ENCODE measurements at regions not wholly inside any gene's neighbourhood (a gene's known extent, or its start where the extent isn't known, plus 50 kb on each side); places are given as distances from the start of the nearest gene placed in this dataset.

GRCh38 chr11:32003335-32003734, 87.5 kb upstream of the RCN1 start:
- DNase-seq (ENCODE audit: low read depth in 4 of 4, low spot score in 3 of 4): no peak

- DNase-seq (ENCODE audit: low read depth in 4 of 4, low spot score in 3 of 4): no peak
Observed at GRCh38 chr11:32002311-32002710, 88.6 kb upstream of the RCN1 start.

- DNase-seq (ENCODE audit: low read depth in 4 of 4, low spot score in 3 of 4): no peak
Observed at GRCh38 chr11:31997955-31998354, 92.9 kb upstream of the RCN1 start.

GRCh38 chr11:31996159-31996881, 94.6 kb upstream of the RCN1 start:
- no peak for DNase-seq (ENCODE audit: low read depth in 4 of 4, low spot score in 3 of 4)

GRCh38 chr11:31995525-31996094, 95.3 kb upstream of the RCN1 start:
- no peak for DNase-seq (ENCODE audit: low read depth in 4 of 4, low spot score in 3 of 4)

- DNase-seq (ENCODE audit: low read depth in 4 of 4, low spot score in 3 of 4): no peak
Observed at GRCh38 chr11:31995032-31995431, 95.8 kb upstream of the RCN1 start.

- DNase-seq (ENCODE audit: low read depth in 4 of 4, low spot score in 3 of 4): no peak
Observed at GRCh38 chr11:31987118-31988005, 103.5 kb upstream of the RCN1 start.

GRCh38 chr11:31986201-31986889, 104.5 kb upstream of the RCN1 start:
- DNase-seq (ENCODE audit: low read depth in 4 of 4, low spot score in 3 of 4): no peak

GRCh38 chr11:31981457-31981856, 109.4 kb upstream of the RCN1 start:
- no peak for DNase-seq (ENCODE audit: low read depth in 4 of 4, low spot score in 3 of 4)

GRCh38 chr11:31977343-31977742, 113.5 kb upstream of the RCN1 start:
- no peak for DNase-seq (ENCODE audit: low read depth in 4 of 4, low spot score in 3 of 4)

GRCh38 chr11:31974366-31975136, 116.3 kb upstream of the RCN1 start:
- DNase-seq (ENCODE audit: low read depth in 4 of 4, low spot score in 3 of 4): no peak

GRCh38 chr11:31973172-31973571, 117.7 kb upstream of the RCN1 start:
- no peak for DNase-seq (ENCODE audit: low read depth in 4 of 4, low spot score in 3 of 4)

GRCh38 chr11:31972623-31973022, 118.3 kb upstream of the RCN1 start:
- DNase-seq (ENCODE audit: low read depth in 4 of 4, low spot score in 3 of 4): no peak

GRCh38 chr11:31969359-31969702, 121.5 kb upstream of the RCN1 start:
- DNase-seq (ENCODE audit: low read depth in 4 of 4, low spot score in 3 of 4): no peak

- no peak for DNase-seq (ENCODE audit: low read depth in 4 of 4, low spot score in 3 of 4)
Observed at GRCh38 chr11:31968461-31969358, 122.2 kb upstream of the RCN1 start.

- DNase-seq (ENCODE audit: low read depth in 4 of 4, low spot score in 3 of 4): no peak
Observed at GRCh38 chr11:31967404-31968130, 123.3 kb upstream of the RCN1 start.

- no peak for DNase-seq (ENCODE audit: low read depth in 4 of 4, low spot score in 3 of 4)
Observed at GRCh38 chr11:31966846-31967245, 124.0 kb upstream of the RCN1 start.

GRCh38 chr11:31964181-31964580, 126.7 kb upstream of the RCN1 start:
- DNase-seq (ENCODE audit: low read depth in 4 of 4, low spot score in 3 of 4): no peak

GRCh38 chr11:31960126-31960525, 130.7 kb upstream of the RCN1 start:
- DNase-seq (ENCODE audit: low read depth in 4 of 4, low spot score in 3 of 4): no peak

Data from left renal pelvis (tissue), 4 donors.